GM19438 (cell line): ENCODE measurements at regions not wholly inside any gene's neighbourhood (a gene's known extent, or its start where the extent isn't known, plus 50 kb on each side); places are given as distances from the start of the nearest gene placed in this dataset.
A peak's percentile ranks its signal among the peaks of the same experiment; 100 is the strongest.

ENCODE experiments used
- ATAC-seq: cut with Tn5 transposase; IDR thresholded peaks from one replicate; pipeline ENCODE4 v1.9.1; 2021; ENCODE audit warnings: low read depth; ENCODE audit not compliant: unreplicated experiment

GRCh38 chr13:40200273-40200978, 466.0 kb downstream of the FOXO1 start:
- no peak for ATAC-seq

- no peak for ATAC-seq
Measured at GRCh38 chr13:40204246-40204645, 462.2 kb downstream of the FOXO1 start.

GRCh38 chr13:40205771-40206240, 460.6 kb downstream of the FOXO1 start:
- no peak for ATAC-seq

GRCh38 chr13:40206241-40207000, 460.0 kb downstream of the FOXO1 start:
- ATAC-seq = peak; percentile 56

- ATAC-seq = peak; percentile 72
Measured at GRCh38 chr13:40207001-40207478, 459.4 kb downstream of the FOXO1 start.

- ATAC-seq = no peak
Measured at GRCh38 chr13:40208517-40208916, 457.9 kb downstream of the FOXO1 start.

GRCh38 chr13:40210865-40211585, 455.4 kb downstream of the FOXO1 start:
- ATAC-seq = no peak

- ATAC-seq = no peak
Measured at GRCh38 chr13:40211586-40211968, 454.9 kb downstream of the FOXO1 start.

GRCh38 chr13:40213779-40214178, 452.7 kb downstream of the FOXO1 start:
- no peak for ATAC-seq

GRCh38 chr13:40215311-40215710, 451.1 kb downstream of the FOXO1 start:
- no peak for ATAC-seq

- no peak for ATAC-seq
Measured at GRCh38 chr13:40215747-40216146, 450.7 kb downstream of the FOXO1 start.

- ATAC-seq = no peak
Measured at GRCh38 chr13:40217675-40218074, 448.8 kb downstream of the FOXO1 start.

- ATAC-seq = no peak
Measured at GRCh38 chr13:40220299-40220935, 446.0 kb downstream of the FOXO1 start.

- no peak for ATAC-seq
Measured at GRCh38 chr13:40221131-40221459, 445.3 kb downstream of the FOXO1 start.

- no peak for ATAC-seq
Measured at GRCh38 chr13:40221460-40222201, 444.8 kb downstream of the FOXO1 start.

- no peak for ATAC-seq
Measured at GRCh38 chr13:40223585-40223984, 442.9 kb downstream of the FOXO1 start.

GRCh38 chr13:40228496-40228895, 437.9 kb downstream of the FOXO1 start:
- ATAC-seq = no peak

- no peak for ATAC-seq
Measured at GRCh38 chr13:40228990-40229389, 437.5 kb downstream of the FOXO1 start.

- ATAC-seq = no peak
Measured at GRCh38 chr13:40230833-40231266, 435.6 kb downstream of the FOXO1 start.

- ATAC-seq = no peak
Measured at GRCh38 chr13:40231311-40231710, 435.1 kb downstream of the FOXO1 start.
